WTC11 (cell line): ENCODE measurements at regions not wholly inside any gene's neighbourhood (a gene's known extent, or its start where the extent isn't known, plus 50 kb on each side); places are given as distances from the start of the nearest gene placed in this dataset.

Experiments used
- ATAC-seq: fragments of 200-7000 bp; cut with Tn5 transposase; 2 replicates; pipeline ENCODE4 v1.10.0; 2021; ENCODE audit warnings: mild to moderate bottlenecking, moderate library complexity
- CTCF ChIA-PET: fragments of 300-600 bp; sonication (Branson Sonifier 250); formaldehyde crosslinking; loops from one replicate; lab custom pipeline; 2021; ENCODE audit warnings: antibody characterized with exemption; lab: Charles Lee
- POLR2A ChIA-PET: fragments of 350-600 bp; sonication (Branson Sonifier 250); formaldehyde crosslinking; loops from one replicate; lab custom pipeline; 2021; ENCODE audit warnings: antibody characterized with exemption; lab: Charles Lee
- DNase-seq: peaks from one replicate; pipeline ENCODE4 v3.0.0; 2021; ENCODE audit warnings: low spot score
- H3K27ac Mint-ChIP-seq: 2 replicates; pipeline ENCODE4 v1.8.0; 2021; ENCODE audit warnings: mixed read lengths
- H3K27me3 Mint-ChIP-seq: 2 replicates; pipeline ENCODE4 v1.8.0; 2021; ENCODE audit warnings: low read depth, mild to moderate bottlenecking, moderate library complexity, mixed read lengths
- H3K36me3 Mint-ChIP-seq: 2 replicates; pipeline ENCODE4 v1.8.0; 2021; ENCODE audit warnings: mixed read lengths
- H3K4me1 Mint-ChIP-seq: 2 replicates; pipeline ENCODE4 v1.8.0; 2022; ENCODE audit warnings: mixed read lengths
- H3K4me3 Mint-ChIP-seq: 2 replicates; pipeline ENCODE4 v1.8.0; 2021; ENCODE audit warnings: mild to moderate bottlenecking, moderate library complexity, mixed read lengths
- H3K9me3 Mint-ChIP-seq: 2 replicates; pipeline ENCODE4 v1.8.0; 2021; ENCODE audit warnings: mixed read lengths
- AR ChIP-seq: fragments of 250-450 bp; sonication (Bioruptor Pico); IDR thresholded peaks from 2 replicates; pipeline ENCODE4 v1.9.0; 2021; ENCODE audit warnings: mild to moderate bottlenecking
- ATF1 ChIP-seq: sonication (generic); formaldehyde crosslinking; IDR thresholded peaks from 2 replicates; pipeline ENCODE4 v1.8.1; 2023; ENCODE audit warnings: mild to moderate bottlenecking, moderate library complexity, missing genetic modification reagents
- CREM ChIP-seq: sonication (generic); formaldehyde crosslinking; IDR thresholded peaks from 2 replicates; pipeline ENCODE4 v1.8.1; 2022; ENCODE audit warnings: mild to moderate bottlenecking, missing genetic modification reagents, moderate library complexity
- E2F1 ChIP-seq: sonication (generic); formaldehyde crosslinking; IDR thresholded peaks from 2 replicates; pipeline ENCODE4 v1.8.0; 2022; ENCODE audit warnings: mild to moderate bottlenecking, missing genetic modification reagents
- EMX1 ChIP-seq: fragments of 250-450 bp; sonication (Bioruptor Pico); IDR thresholded peaks from 2 replicates; pipeline ENCODE4 v1.8.0; 2021; ENCODE audit warnings: mild to moderate bottlenecking
- NR1H2 ChIP-seq: sonication (generic); formaldehyde crosslinking; IDR thresholded peaks from 2 replicates; pipeline ENCODE4 v1.9.0; 2021; ENCODE audit warnings: mild to moderate bottlenecking, moderate library complexity, missing genetic modification reagents
- PRDM15 ChIP-seq: sonication (generic); formaldehyde crosslinking; IDR thresholded peaks from 2 replicates; pipeline ENCODE4 v1.8.0; 2022; ENCODE audit warnings: missing genetic modification reagents
- SMAD4 ChIP-seq: sonication (generic); formaldehyde crosslinking; IDR thresholded peaks from 2 replicates; pipeline ENCODE4 v1.8.0; 2022; ENCODE audit warnings: mild to moderate bottlenecking, missing genetic modification reagents
- TCF7 ChIP-seq: sonication (generic); formaldehyde crosslinking; IDR thresholded peaks from 2 replicates; pipeline ENCODE4 v1.8.0; 2022; ENCODE audit warnings: mild to moderate bottlenecking, low read depth, missing genetic modification reagents, moderate library complexity
- ZBTB43 ChIP-seq: sonication (generic); formaldehyde crosslinking; IDR thresholded peaks from 2 replicates; pipeline ENCODE4 v1.8.1; 2023; ENCODE audit warnings: mild to moderate bottlenecking, missing genetic modification reagents
- ZNF281 ChIP-seq: sonication (generic); formaldehyde crosslinking; IDR thresholded peaks from 2 replicates; pipeline ENCODE4 v1.8.0; 2023; ENCODE audit warnings: mild to moderate bottlenecking, missing genetic modification reagents
- ZNF423 ChIP-seq: fragments of 250-450 bp; sonication (Bioruptor Pico); IDR thresholded peaks from 2 replicates; pipeline ENCODE4 v2.1.2; 2022; ENCODE audit warnings: mild to moderate bottlenecking, moderate library complexity
- ZNF671 ChIP-seq: fragments of 250-450 bp; sonication (Bioruptor Pico); IDR thresholded peaks from 2 replicates; pipeline ENCODE4 v1.8.0; 2021; ENCODE audit warnings: mild to moderate bottlenecking

GRCh38 chr13:31528758-31529157 lies 210.6 kb upstream of the RXFP2 start:
- Mint-ChIP-seq H3K27me3 (peaks cover 3% of the 10 kb centered on the region; the same call in 1 of the 2 replicates), H3K4me1 (peaks cover 7% of the 10 kb centered on the region), H3K27ac (no peak overlapping the region), H3K36me3 (no peaks in the 10 kb centered on the region; the same call in 1 of the 2 replicates), H3K9me3 (peaks cover 11% of the 10 kb centered on the region), H3K4me3 (no peak overlapping the region)
- ATAC-seq (no peak), DNase-seq (no peak)
- POLR2A ChIA-PET = no interaction called here
- no peak for TF ChIP-seq PRDM15 (CRISPR knock-in tag)
- no peak for TF ChIP-seq NR1H2 (CRISPR knock-in tag)
- no peak for TF ChIP-seq TCF7
- TF ChIP-seq CREM = no peak
- TF ChIP-seq ZNF671 (CRISPR knock-in tag) = no peak
- no peak for TF ChIP-seq ZBTB43 (CRISPR knock-in tag)
- CTCF ChIA-PET = no interaction called here

GRCh38 chr13:31530922-31531321 lies 208.4 kb upstream of the RXFP2 start:
- 0 out of 2 replicates have a peak, but pooled peaks cover 4% of the 10 kb centered on the region for H3K4me1 Mint-ChIP-seq
- peaks cover 6% of the 10 kb centered on the region for H3K9me3 Mint-ChIP-seq
- TF ChIP-seq AR (CRISPR knock-in tag) (no peak), SMAD4 (CRISPR knock-in tag) (no peak), ATF1 (CRISPR knock-in tag) (no peak), ZNF423 (CRISPR knock-in tag) (no peak), E2F1 (no peak), ZNF281 (CRISPR knock-in tag) (no peak), EMX1 (CRISPR knock-in tag) (no peak)
- no peaks in the 10 kb centered on the region; the same call in 1 of the 2 replicates for H3K36me3 Mint-ChIP-seq
- no peaks in the 10 kb centered on the region for H3K27me3 Mint-ChIP-seq
- POLR2A ChIA-PET = no interaction called here
- CTCF ChIA-PET = interaction anchor here (0.7 kb wide), 1 partner anchor 99 kb away, joined by 4 read pairs; no protein-coding TSS in a partner anchor
- H3K4me3 Mint-ChIP-seq = no peak overlapping the region
- DNase-seq = peak; percentile 12
- ATAC-seq = no peak
- no peak overlapping the region for H3K27ac Mint-ChIP-seq
